ENCODE measurements at regions not wholly inside any gene's neighbourhood (a gene's known extent, or its start where the extent isn't known, plus 50 kb on each side); places are given as distances from the start of the nearest gene placed in this dataset.
"Not testable (repeated sequence)": the region's sequence is repeated elsewhere in the genome, so short reads cannot be mapped to it uniquely, and the experiment has no call there.

- peak; percentile 21 for DNase-seq (ENCODE audit: low read depth)
- H3K4me3 ChIP-seq (replicated peaks; ENCODE audit: low read depth, low read length) = no peak overlapping the region
- TF ChIP-seq CTCF (IDR thresholded peaks at IDR 0.05; ENCODE audit: low read length, missing control alignments) = no peak
Measured at GRCh38 chr13:27341616-27342015, 71.0 kb downstream of the RASL11A start.

- no peak overlapping the region for H3K4me3 ChIP-seq (replicated peaks; ENCODE audit: low read depth, low read length)
- DNase-seq (ENCODE audit: low read depth) = no peak
- no peak for TF ChIP-seq CTCF (IDR thresholded peaks at IDR 0.05; ENCODE audit: low read length, missing control alignments)
Measured at GRCh38 chr13:27347211-27347772, 76.7 kb downstream of the RASL11A start.

DNA sequence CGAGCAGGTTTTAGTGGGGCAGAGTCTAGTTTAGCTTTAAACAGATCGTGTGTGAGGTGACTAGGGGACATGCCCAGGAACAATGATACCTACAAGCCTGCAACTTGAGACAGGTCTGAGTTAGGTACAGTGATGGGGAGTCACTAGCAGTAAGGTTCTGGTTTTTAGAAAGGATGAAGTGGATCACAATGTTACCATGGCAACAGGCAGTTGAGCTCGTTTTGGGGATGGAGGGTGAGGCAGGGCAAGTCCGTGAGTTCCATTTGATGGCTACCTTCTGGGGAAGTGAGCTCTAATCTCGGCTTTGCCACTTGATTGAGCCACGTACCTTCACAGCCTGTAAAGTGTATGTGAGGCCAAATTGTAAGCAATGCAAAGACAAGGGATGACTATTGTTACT is 76.0 kb upstream of the GTF3A start:
- TF ChIP-seq CTCF (IDR thresholded peaks at IDR 0.05; ENCODE audit: low read length, missing control alignments) = no peak
- DNase-seq (ENCODE audit: low read depth) = no peak
- H3K4me3 ChIP-seq (replicated peaks; ENCODE audit: low read depth, low read length) = no peak overlapping the region

GRCh38 chr13:27349458-27349857 is 75.0 kb upstream of the GTF3A start:
- peak; percentile 61 for DNase-seq (ENCODE audit: low read depth)
- TF ChIP-seq CTCF (IDR thresholded peaks at IDR 0.05; ENCODE audit: low read length, missing control alignments) = no peak
- no peak overlapping the region for H3K4me3 ChIP-seq (replicated peaks; ENCODE audit: low read depth, low read length)

GRCh38 chr13:27350825-27351224 is 73.6 kb upstream of the GTF3A start:
- DNase-seq (ENCODE audit: low read depth); H3K4me3 ChIP-seq (replicated peaks; ENCODE audit: low read depth, low read length): not testable (repeated sequence)

DNA sequence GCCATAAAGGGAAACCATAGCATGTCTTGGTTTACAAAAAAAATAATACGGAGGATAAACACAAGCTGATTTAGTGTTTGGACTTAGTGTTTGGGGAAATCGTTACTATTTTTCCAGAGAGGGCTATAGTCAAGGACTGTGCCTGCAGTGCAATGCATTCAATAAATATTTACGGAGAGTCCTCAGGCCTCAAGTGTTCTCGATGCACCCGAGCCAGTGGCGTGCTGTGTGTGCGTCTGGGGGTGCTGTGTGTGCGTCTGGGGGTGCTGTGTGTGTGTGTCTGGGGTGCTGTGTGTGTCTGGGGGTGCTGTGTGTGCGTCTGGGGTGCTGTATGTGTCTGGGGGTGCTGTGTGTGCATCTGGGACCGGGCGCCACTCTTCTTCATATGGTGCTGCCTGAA is 71.7 kb upstream of the GTF3A start:
- DNase-seq (ENCODE audit: low read depth) = no peak
- H3K4me3 ChIP-seq (replicated peaks; ENCODE audit: low read depth, low read length) = no peak overlapping the region
- TF ChIP-seq CTCF (IDR thresholded peaks at IDR 0.05; ENCODE audit: low read length, missing control alignments) = no peak

GRCh38 chr13:27353166-27353583 is 71.2 kb upstream of the GTF3A start:
- H3K4me3 ChIP-seq (replicated peaks; ENCODE audit: low read depth, low read length) = peak overlapping the region; percentile 27
- no peak for TF ChIP-seq CTCF (IDR thresholded peaks at IDR 0.05; ENCODE audit: low read length, missing control alignments)
- peak; percentile 46 for DNase-seq (ENCODE audit: low read depth)

All from fibroblast of pulmonary artery (primary cell).